CD4-positive, alpha-beta T cell treated with Interleukin-4 for 4 hours (primary cell): ENCODE measurements at regions not wholly inside any gene's neighbourhood (a gene's known extent, or its start where the extent isn't known, plus 50 kb on each side); places are given as distances from the start of the nearest gene placed in this dataset.
"Not testable (repeated sequence)": the region's sequence is repeated elsewhere in the genome, so short reads cannot be mapped to it uniquely, and the experiment has no call there.

Source experiments
- DNase-seq: peaks from one replicate; pipeline ENCODE4 v3.0.0-alpha.2; 2020

GRCh38 chr4:152190907-152191306 is 345.0 kb downstream of the FBXW7 start:
- DNase-seq: no peak

GRCh38 chr4:152189451-152190179 is 346.3 kb downstream of the FBXW7 start:
- no peak for DNase-seq

- DNase-seq: no peak
These were observed 347.1 kb downstream of the FBXW7 start for GRCh38 chr4:152188801-152189200.

- DNase-seq: no peak
These were observed 348.2 kb downstream of the FBXW7 start for GRCh38 chr4:152187693-152188092.

- no peak for DNase-seq
These were observed 349.9 kb downstream of the FBXW7 start for GRCh38 chr4:152185786-152186550.

- no peak for DNase-seq
These were observed 354.7 kb downstream of the FBXW7 start for GRCh38 chr4:152181150-152181549.

- DNase-seq: no peak
These were observed 355.5 kb downstream of the FBXW7 start for GRCh38 chr4:152180369-152180768.

- DNase-seq: not testable (repeated sequence)
These were observed 358.4 kb downstream of the FBXW7 start for GRCh38 chr4:152177538-152177937.

- no peak for DNase-seq
These were observed 359.2 kb downstream of the FBXW7 start for GRCh38 chr4:152176627-152177214.

GRCh38 chr4:152175586-152175985 is 360.3 kb downstream of the FBXW7 start:
- no peak for DNase-seq

GRCh38 chr4:152172146-152172545 is 363.7 kb downstream of the FBXW7 start:
- no peak for DNase-seq

GRCh38 chr4:152171556-152171955 is 364.3 kb downstream of the FBXW7 start:
- DNase-seq: no peak

GRCh38 chr4:152169683-152170082 is 366.2 kb downstream of the FBXW7 start:
- no peak for DNase-seq

- DNase-seq: no peak
These were observed 366.8 kb downstream of the FBXW7 start for GRCh38 chr4:152168987-152169616.

- no peak for DNase-seq
These were observed 369.3 kb downstream of the FBXW7 start for GRCh38 chr4:152166567-152166966.

GRCh38 chr4:152165846-152166245 is 370.0 kb downstream of the FBXW7 start:
- DNase-seq: no peak

GRCh38 chr4:152165146-152165545 is 370.7 kb downstream of the FBXW7 start:
- DNase-seq: no peak

GRCh38 chr4:152164561-152164960 is 371.3 kb downstream of the FBXW7 start:
- DNase-seq: no peak

GRCh38 chr4:152162331-152162697 is 373.6 kb downstream of the FBXW7 start:
- no peak for DNase-seq

- no peak for DNase-seq
These were observed 374.1 kb downstream of the FBXW7 start for GRCh38 chr4:152161676-152162330.

GRCh38 chr4:152160225-152160800 is 375.6 kb downstream of the FBXW7 start:
- DNase-seq: no peak

GRCh38 chr4:152159773-152160172 is 376.1 kb downstream of the FBXW7 start:
- no peak for DNase-seq

GRCh38 chr4:152158225-152158624 is 377.7 kb downstream of the FBXW7 start:
- DNase-seq: no peak
